SKM-1 treated with dmso at 0.1 percent for 144 hours (cell line): ENCODE measurements at regions not wholly inside any gene's neighbourhood (a gene's known extent, or its start where the extent isn't known, plus 50 kb on each side); places are given as distances from the start of the nearest gene placed in this dataset.

ENCODE experiments used
- DNase-seq: peaks from one replicate; lab custom pipeline; 2025; ENCODE audit not compliant: unreplicated experiment; lab: John Stamatoyannopoulos, UW

DNA sequence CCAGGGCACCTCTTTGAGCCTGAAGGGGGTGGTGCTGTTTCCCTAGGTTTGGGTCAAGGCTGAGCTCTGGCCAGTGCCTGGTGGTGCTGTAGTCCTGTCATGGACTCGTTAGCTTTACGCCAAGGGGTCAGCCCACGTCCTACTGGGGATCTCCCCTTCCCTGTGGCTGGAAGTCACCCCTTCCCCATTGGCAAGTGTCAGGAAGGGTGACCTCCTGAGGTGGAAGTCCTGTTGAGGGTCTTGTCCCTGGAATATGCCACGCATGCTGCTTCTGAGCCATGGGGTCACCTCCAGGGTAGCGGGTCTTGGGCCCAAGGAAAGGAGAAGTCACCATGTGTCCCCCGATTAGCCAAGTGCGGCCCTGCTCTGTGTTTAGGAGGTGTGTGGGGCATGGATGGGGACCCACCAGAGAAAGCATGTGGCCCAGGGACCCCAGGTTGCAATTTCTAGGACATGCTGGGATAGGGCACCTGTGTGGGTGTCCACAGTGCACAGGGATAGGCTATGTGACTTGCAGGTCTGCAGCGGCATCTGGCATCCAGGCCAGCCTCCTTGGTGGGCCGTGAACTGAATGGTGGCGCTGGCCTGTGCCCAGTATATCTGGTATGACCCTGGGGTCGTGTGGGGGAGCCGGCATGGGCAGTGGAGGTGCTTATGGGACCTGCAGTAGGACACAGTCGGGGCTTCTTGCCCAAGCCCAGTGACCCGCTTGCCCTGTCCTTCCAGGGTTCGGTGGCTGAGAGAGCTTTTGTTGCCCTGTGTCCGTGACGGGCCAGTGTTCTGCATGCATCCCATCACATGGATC lies 226.7 kb downstream of the SNRPN start:
- DNase-seq: no peak

DNA sequence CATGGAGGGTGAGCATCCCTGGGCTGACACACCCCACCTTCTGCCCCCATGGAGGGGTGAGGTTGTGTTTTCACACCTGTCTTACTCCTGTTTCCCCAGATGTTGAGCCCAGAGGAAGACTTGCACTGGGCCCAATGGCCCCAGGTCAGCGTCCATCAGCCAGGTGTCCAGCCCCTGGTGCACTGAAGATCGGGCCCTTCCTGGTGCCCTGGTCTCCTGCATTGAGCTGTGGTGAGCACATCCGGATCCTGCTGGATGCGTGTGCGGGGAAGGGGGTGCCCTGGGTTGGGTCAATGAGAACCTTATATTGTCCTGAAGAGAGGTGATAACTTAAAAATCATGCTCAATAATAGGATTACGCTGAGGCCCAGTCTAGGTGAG lies 227.3 kb downstream of the SNRPN start:
- no peak for DNase-seq

DNA sequence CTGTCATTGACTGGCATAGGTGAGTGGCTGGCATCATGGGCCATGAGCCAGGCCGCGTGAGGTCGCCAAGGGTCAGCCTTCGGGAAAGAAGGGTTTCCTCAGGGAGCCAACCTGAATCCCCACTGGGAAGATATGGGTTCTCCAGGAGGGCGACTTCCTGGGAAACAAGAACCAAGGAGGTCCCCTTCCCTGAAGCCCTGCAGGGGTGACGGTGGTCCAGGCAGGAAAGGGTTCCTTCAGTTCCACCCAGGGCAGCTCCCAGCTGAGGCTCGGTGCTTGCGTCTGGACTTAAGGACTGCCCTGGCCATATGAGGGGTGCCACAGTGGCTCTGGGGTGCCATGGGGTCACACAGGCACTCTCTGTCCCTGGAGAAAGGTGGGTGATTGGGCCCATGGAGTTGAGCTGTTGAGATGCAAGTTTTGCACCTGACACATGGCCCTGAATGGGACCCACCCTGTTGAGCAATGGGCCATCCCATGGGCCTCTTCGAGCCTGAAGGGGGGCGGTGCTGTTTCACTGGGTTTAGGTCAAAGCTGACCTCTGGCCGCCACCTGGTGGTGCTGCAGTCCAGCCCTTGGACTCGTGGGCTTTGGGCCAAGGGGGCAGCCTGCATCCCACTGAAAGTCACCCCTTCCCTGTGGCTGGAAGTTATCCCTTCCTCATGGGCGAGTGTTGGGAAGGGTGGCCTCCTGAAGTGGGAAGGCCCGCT lies 228.1 kb downstream of the SNRPN start:
- no peak for DNase-seq

DNA sequence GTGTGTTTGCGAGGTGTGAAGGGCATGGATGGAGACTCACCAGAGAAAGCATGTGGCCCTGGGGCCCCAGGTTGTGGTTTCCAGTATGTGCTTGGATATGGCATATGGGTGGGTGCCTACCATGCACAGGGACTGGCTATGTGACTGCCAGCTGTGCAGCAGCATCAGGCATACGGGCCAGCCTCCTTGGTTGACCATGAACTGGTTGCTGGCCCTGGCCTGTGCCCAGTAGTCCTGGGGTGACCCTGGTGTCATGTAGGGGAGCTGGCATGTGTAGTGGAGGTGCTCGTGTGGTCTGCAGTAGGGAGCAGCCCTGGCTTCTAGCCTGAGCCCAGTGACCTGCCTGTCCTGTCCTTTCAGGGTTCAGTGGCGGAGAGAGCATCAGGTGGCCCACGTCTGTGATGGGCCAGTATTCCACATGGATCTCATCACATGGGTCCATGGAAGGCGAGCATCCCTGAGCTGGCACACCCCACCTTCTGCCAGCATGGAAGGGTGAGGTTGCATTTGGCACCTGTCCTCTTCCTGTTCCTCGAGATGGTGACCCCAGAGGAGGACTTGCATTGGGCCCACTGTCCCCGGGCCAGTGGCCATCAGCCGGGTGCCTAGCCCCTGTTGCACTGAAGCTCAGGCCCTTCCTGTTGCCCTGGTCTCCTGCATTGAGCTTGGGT lies 228.9 kb downstream of the SNRPN start:
- no peak for DNase-seq

DNA sequence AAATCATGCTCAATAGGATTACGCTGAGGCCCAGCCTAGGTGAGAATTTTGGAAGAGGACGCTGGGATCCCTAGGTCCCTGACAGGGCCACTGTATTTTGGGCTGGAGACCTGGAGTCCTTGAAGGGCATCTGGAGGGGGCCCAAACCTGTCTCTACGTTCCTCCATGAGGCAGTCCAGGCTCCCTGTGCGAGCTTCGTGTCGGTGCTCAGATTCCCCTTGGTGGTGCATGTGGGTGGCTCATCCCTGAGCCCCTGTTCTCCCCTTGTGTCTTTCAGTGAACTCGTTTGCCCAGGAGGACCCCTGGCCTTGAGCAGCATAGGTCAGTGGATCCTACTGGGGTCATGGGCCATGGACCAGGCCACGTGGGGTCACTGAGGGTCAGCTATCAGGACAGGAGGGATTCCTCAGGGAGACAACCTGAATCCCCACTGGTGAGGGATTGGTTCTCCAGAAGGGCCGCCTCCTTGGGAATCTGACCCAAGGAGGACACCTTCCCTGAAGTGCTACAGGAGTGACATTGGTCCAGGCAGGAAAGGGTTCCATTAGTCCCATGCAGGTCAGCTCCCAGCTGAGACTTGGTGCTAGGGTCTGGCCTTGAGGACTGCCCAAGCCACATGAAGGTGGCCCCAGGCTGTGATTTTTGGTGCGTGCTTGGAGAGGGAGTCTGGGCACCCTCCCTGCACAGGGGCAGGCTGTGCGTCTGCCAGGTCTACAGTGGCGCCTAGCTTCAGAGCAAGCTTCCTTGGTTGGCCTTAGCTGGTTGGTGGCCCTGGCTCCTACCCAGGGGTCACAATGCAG lies 229.8 kb downstream of the SNRPN start:
- DNase-seq: no peak

DNA sequence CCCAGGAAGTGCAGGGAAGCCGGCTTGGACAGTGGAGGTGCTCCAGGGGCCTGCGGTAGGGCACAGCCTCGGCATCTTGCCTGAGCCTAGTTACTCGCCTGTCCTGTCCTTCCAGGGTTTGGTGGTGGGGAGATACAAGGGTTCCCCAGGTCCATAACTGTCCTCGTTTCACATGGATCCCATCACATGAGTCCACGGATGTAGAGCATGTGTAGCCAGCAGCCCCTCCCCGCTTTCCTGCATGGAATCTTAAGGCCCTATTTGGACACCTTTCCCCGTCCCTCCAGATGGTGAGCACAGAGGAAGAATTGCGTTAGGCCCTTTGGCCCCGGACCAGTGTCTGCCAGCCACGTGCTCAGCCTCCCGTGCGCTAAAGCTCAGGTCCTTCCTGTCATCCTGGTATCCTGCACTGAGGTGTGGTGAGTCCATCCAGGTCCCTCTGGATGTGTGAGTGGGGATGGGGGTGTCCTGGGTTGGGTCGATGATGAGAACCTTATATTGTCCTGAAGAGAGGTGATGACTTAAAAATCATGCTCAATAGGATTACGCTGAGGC lies 230.4 kb downstream of the SNRPN start:
- DNase-seq: no peak

DNA sequence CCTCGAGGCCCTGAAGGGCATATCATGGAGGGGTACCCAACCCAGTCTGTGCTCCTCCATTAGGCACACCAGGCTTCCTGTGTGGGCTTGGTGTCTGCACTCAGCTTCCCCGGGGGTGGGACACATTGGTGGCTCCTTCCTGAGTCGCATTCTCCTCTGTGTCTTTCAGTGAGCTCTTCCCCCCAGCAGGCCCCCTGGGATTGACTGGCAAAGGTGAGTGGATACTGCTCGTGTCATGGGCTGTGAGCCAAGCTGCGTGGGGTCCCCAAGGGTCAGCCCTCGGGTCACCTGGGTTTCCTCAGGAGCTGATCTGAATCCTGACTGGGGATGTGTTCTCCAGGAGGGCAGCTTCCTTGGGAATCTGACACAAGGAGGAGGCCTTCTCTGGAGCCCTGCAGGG lies 231.0 kb downstream of the SNRPN start:
- DNase-seq: no peak

DNA sequence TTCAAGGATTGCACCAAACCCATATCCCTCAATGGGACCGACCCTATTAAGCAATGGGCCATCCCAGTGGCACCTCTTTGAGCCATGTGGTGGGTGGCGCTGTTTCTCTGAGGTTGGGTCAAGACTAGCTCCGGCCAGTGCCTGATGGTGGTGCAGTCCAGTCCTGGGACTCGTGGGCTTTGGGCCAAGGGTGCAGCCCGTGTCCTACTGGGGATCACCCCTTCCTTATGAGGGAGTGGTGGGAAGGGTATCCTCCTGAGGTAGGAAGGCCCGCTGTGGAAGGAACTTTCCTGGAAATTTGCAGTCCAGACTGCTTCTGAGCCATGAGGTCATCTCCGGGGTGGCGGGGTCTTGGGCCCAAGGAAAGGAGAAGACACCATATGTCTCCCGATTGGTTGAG lies 231.6 kb downstream of the SNRPN start:
- DNase-seq: no peak

DNA sequence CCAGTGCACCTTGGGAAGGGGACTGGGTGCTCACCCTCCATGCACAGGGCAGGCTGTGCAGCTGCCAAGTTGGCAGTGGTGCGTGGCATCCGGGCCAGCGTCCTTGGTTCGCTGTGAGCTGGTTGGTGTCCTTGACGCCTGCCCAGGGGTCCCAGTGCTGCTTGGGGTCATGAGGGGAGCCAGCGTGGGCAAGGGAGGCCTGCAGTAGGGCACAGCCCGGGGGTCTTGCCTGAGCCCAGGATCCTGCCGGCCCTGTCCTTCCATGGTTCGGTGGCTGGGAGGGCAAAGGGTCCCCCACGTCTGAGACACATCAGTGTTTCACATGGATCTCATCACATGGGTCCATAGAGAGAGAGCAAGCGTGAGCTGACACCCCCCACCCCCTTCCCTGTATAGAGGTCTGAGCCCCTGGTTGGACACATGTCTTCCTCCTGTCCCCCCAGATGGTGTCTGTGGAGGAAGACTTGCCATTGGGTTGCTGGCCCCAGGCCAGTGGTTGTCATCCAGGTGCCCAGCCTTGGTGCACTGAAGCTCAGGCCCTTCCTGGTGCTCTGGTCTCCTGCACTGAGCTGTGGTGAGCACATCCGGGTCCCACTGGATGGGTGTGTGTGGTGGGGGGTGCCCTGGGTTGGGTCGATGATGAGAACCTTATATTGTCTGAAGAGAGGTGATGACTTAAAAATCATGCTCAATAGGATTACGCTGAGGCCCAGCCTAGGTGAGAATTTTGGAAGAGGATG lies 232.3 kb downstream of the SNRPN start:
- no peak for DNase-seq

DNA sequence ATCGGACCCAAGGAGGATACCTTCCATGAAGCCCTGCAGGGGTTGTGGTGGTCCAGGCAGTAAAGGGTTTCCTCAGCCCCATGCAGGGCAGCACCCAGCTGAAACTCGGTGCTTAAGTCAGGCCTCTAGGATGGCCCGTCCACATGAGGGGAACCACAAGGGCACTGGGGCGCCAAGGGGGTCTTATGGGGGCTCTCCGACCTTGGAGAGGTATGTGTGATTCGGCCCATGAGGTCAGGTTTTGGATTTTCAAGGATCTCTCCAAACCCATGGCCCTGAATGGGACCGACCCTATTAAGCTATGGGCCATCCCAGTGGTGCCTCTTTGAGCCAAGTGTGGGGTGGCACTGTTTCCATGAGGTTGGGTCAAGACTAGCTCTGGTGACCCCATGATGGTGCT lies 233.3 kb downstream of the SNRPN start:
- no peak for DNase-seq

DNA sequence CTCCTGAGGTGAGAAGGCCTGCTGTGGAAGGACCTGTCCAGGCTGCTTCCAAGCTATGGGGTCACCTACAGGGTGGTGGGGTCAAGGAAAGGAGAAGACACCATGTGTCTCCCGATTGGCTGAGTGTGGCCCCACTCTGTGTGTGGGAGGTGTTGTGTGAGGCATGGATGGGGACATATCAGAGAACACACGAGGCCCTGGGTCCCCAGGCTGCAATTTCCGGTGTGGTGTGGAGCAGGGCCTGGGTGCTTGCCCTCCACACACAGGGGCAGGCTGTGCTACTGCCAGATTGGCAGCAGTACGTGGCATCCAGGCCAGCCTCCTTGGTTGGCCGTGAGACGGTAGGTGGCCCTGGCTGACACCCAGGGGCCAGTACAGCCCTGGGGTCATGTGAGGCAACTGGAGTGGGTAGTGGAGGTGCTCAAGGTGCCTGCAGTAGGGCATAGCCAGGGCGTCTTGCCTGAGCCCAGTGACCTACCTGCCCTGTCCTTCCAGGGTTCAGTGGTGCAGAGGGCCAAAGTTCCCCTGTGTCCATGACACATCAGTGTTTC lies 233.8 kb downstream of the SNRPN start:
- DNase-seq: no peak

DNA sequence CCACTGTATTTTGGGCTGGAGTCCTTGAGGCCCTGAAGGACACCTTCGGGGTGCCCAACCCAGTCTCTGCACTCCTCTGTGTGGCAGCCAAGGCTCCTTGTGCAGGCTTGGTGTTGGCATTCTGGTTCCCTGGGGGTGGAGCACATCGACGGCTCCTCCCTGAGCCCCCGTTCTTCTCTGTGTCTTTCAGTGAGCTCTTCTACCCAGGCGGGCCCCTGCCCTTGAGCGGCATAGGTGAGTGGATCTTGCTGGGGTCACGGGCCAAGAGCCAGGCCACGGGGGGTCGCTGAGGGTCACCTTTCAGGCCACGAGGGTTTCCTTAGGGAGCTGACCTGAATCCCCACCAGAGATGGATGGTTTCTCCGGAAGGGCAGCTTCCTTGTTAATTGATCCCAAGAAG lies 234.8 kb downstream of the SNRPN start:
- DNase-seq: no peak

DNA sequence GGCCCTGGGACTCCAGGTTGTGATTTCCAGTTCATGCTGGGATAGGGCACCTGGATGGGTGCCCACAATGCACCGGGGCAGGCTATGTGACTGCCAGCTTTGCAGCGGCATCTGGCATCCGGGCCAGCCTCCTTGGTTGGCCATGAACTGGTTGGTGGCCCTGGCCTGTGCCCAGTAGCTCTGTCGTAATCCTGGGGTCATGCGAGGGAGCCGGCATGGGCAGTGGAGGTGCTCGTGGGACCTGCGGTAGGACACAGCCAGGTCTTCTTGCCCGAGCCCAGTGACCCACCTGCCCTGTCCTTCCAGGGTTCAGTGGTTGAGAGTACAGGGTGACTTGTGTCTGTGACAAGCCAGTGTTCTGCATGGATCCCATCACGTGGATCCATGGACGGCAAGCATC lies 237.9 kb downstream of the SNRPN start:
- DNase-seq: no peak

DNA sequence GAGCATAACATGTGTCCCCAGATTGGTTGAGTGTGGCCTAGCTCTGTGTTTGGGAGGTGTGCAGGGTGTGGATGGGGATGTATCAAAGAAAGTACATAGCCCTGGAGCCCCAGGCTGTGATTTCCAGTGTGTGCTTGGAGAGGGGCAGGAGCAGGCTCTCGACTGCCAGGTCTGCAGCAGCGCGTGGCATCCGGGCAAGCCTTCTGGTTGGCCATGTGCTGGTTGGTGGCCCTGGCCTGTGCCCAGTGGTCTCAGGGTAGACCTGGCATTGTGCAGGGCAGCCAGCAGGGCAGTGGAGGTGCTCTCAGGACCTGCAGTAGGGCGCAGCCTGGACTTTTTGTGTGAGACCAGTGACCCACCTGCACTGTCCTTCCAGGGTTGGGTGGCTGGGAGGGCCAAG lies 231.5 kb downstream of the UBE3A start:
- no peak for DNase-seq

DNA sequence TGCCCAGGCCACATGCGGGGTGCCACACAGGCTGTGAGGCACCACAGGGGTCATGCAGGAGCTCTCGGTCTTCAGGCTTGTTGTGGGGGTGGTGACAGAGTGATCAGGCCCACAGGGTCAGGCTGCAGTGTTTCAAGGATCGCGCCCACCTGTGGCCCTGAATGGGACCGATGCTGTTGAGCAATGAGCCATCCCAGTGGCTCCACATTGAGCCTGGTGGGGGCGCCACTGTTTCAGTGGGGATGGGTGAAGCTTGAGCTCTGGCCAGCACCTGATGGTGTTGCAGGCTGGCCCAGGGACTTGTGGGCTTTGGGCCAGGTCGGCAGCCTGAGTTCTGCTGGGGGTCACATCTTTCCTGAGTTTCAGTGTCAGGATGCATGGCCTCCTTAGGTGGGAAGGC lies 230.1 kb downstream of the UBE3A start:
- no peak for DNase-seq

DNA sequence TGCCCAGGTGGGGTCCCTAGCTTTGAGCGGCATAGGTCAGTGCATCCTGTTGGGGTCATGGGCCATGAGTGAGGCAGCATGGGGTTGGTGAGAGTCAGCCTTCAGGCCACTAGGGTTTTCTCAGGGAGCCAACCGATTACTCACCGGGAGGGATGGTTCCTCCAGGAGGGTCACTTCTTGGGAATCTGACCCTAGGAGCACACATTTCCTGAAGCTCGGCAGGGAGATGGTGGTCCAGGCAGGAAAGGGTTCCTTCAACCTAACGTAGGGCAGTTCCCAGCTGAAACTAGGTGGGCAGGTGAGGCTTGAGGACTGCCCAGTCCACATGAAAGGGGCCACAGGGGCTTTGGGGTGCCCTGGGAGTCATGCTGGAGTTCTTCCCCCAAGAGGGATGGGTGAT lies 218.0 kb downstream of the UBE3A start:
- DNase-seq: no peak

DNA sequence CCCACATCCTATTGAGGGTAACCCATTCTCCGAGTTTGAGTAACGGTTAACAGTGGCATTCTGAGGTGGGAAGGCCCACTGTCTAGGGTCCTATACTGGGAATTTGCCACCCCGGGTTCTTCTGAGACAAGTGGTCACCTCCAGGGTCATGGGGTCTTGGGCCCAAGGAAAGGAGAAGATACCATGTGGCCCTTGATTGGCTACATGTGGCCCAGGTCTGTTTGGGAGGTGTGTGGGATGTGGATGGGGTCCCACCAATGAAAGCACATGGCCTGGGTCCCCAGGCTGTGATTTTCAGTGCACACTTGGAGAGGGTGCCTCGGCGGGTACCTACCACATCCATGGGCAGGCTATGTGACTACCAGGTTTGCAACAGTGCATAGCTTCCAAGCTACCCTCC lies 214.4 kb downstream of the UBE3A start:
- DNase-seq: no peak

DNA sequence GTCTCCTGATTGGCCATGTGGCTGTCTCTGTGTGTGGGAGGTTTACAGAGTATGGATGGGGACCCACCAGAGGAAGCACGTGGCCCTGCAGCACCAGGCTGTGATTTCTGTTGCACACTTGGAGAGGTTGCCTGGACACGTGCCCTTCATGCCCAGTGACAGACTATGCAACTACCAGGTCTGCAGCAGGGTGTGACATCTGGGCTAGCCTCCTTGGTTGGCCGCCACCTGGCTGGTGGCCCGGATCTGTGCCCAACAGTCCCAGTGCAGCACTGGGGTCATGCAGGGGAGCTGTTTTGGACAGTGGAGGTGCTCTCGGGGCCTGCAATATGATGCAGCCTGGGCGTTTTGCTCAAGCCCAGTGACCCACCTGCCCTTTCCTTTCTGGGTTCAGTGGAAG lies 212.5 kb downstream of the UBE3A start:
- no peak for DNase-seq

DNA sequence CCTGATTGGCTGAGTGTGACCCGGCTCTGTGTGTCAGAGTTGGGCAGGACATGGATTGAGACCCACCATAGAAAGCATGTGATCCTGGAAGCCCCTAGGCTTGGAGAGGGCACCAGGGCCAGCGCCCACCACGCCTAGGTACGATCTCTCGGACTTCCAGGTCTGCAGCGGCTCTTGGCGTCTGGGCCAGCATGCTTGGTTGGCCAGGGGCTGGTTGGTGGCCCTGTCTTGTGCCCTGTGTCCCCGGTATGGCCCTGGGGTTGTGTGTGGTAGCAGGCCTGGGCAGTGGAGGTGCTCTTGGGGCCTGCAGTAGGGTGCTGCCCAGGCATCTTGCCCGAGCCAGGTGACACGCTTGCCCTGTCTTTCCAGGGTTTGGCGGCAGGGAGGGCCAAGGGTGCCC lies 210.6 kb downstream of the UBE3A start:
- DNase-seq: no peak

DNA sequence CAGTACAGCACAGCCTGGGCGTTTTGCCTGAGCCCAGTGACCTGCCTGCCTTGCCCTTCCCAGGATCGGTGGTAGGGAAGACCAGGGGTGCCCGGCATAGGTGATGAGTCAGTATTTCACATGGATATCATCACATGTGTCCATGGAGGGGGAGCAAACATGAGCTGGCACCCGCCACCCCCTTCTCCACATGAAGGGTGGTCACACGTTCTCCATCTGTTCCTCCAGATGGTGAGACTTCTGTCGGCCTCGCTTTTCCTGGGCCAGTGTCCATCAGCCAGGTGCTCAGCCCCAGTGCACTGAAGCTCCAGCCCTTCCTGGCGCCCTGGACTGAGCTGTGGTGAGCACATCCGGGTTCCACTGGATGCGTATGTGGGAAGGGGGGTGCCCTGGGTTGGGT lies 208.4 kb downstream of the UBE3A start:
- no peak for DNase-seq
